Loucy (cell line): ENCODE measurements at regions not wholly inside any gene's neighbourhood (a gene's known extent, or its start where the extent isn't known, plus 50 kb on each side); places are given as distances from the start of the nearest gene placed in this dataset.

Experiments
- H2AFZ ChIP-seq: fragments of 200-600 bp; sonication (generic); 2 replicates; pipeline ENCODE4 v1.6.0; 2016; ENCODE audit warnings: antibody characterized with exemption, mild to moderate bottlenecking, low read length, moderate library complexity
- H3F3A ChIP-seq: fragments of 200-600 bp; 2 replicates; pipeline ENCODE4 v1.6.0; 2016; ENCODE audit warnings: antibody characterized with exemption, low read depth, mild to moderate bottlenecking
- H3K27me3 ChIP-seq: fragments of 200-600 bp; sonication (generic); 2 replicates; pipeline ENCODE4 v1.6.1; 2014; ENCODE audit warnings: low read length, mild to moderate bottlenecking; ENCODE audit not compliant: insufficient read depth, poor library complexity, severe bottlenecking
- H3K36me3 ChIP-seq: fragments of 200-600 bp; sonication (generic); 2 replicates; pipeline ENCODE4 v1.6.1; 2016; ENCODE audit warnings: low read length; ENCODE audit not compliant: insufficient read depth
- H3K4me1 ChIP-seq: fragments of 200-600 bp; sonication (generic); 2 replicates; pipeline ENCODE4 v1.5.1; 2014; ENCODE audit warnings: low read length, mild to moderate bottlenecking; ENCODE audit not compliant: insufficient read depth, poor library complexity, severe bottlenecking
- H3K4me2 ChIP-seq: fragments of 200-600 bp; sonication (generic); 2 replicates; pipeline ENCODE4 v1.6.0; 2014; ENCODE audit warnings: antibody characterized with exemption, low read length, low read depth, mild to moderate bottlenecking; ENCODE audit not compliant: poor library complexity, severe bottlenecking
- H3K4me3 ChIP-seq: fragments of 200-600 bp; sonication (generic); 2 replicates; pipeline ENCODE4 v1.5.1; 2014; ENCODE audit warnings: low read length, mild to moderate bottlenecking, mixed read lengths; ENCODE audit not compliant: poor library complexity, severe bottlenecking
- H3K79me2 ChIP-seq: fragments of 200-600 bp; sonication (generic); 2 replicates; pipeline ENCODE4 v1.6.1; 2014; ENCODE audit warnings: low read length; ENCODE audit not compliant: insufficient read depth
- H3K9ac ChIP-seq: fragments of 200-600 bp; sonication (generic); 2 replicates; pipeline ENCODE4 v1.6.0; 2014; ENCODE audit warnings: mild to moderate bottlenecking, low read depth, low read length, moderate library complexity; ENCODE audit not compliant: poor library complexity, severe bottlenecking
- H3K9me2 ChIP-seq: fragments of 200-600 bp; sonication (generic); replicated peaks from 2 replicates; pipeline ENCODE4 v1.6.1; 2016; ENCODE audit warnings: low read depth, low read length, mixed read lengths
- H3K9me3 ChIP-seq: fragments of 200-600 bp; sonication (generic); 2 replicates; pipeline ENCODE4 v1.6.1; 2014; ENCODE audit warnings: mild to moderate bottlenecking, antibody characterized with exemption, low read length, low read depth; ENCODE audit not compliant: insufficient read depth
- H4K20me1 ChIP-seq: fragments of 200-600 bp; sonication (generic); 2 replicates; pipeline ENCODE4 v1.6.0; 2014; ENCODE audit warnings: antibody characterized with exemption, low read length, mild to moderate bottlenecking; ENCODE audit not compliant: insufficient read depth, poor library complexity, severe bottlenecking
- CTCF ChIP-seq: fragments of 200-600 bp; sonication (generic); conservative IDR thresholded peaks from 2 replicates; pipeline ENCODE4 v1.5.1; 2014; ENCODE audit warnings: mild to moderate bottlenecking, antibody characterized with exemption, low read length
- EZH2phosphoT487 ChIP-seq: fragments of 200-600 bp; IDR thresholded peaks from 2 replicates; pipeline ENCODE4 v1.6.1; 2018; ENCODE audit warnings: antibody characterized with exemption, mild to moderate bottlenecking, moderate library complexity, borderline replicate concordance

- Histone ChIP-seq H3K9me3 (no peaks in the 10 kb centered on the region), H3K79me2 (no peaks in the 10 kb centered on the region), H3K9me2 (no peaks in the 10 kb centered on the region), H3F3A (no peaks in the 10 kb centered on the region), H3K9ac (no peak overlapping the region), H2AFZ (no peak overlapping the region), H3K36me3 (no peaks in the 10 kb centered on the region), H3K27me3 (no peaks in the 10 kb centered on the region), H3K4me3 (no peak overlapping the region), H3K4me2 (no peak overlapping the region), H3K4me1 (no peaks in the 10 kb centered on the region), H4K20me1 (no peaks in the 10 kb centered on the region)
- TF ChIP-seq CTCF (no peak), EZH2phosphoT487 (no peak)
These were observed 346.2 kb downstream of the C12orf75 start for GRCh38 chr12:105676694-105677093.

GRCh38 chr12:105677672-105678071 is 347.2 kb downstream of the C12orf75 start:
- Histone ChIP-seq H3K4me3 (no peak overlapping the region), H3K9ac (no peak overlapping the region)

GRCh38 chr12:105679982-105680381 is 349.5 kb downstream of the C12orf75 start:
- H3K9ac ChIP-seq, result no peak overlapping the region
- H3K79me2 ChIP-seq, result no peaks in the 10 kb centered on the region
- H3K9me3 ChIP-seq, result no peaks in the 10 kb centered on the region
- H3K27me3 ChIP-seq, result no peaks in the 10 kb centered on the region
- no peak overlapping the region for H3K4me2 ChIP-seq
- TF ChIP-seq EZH2phosphoT487 (no peak), CTCF (no peak)
- no peaks in the 10 kb centered on the region for H4K20me1 ChIP-seq
- H2AFZ ChIP-seq, result no peak overlapping the region
- H3K4me1 ChIP-seq, result no peaks in the 10 kb centered on the region
- H3F3A ChIP-seq, result no peaks in the 10 kb centered on the region
- no peaks in the 10 kb centered on the region for H3K9me2 ChIP-seq
- no peaks in the 10 kb centered on the region for H3K36me3 ChIP-seq
- H3K4me3 ChIP-seq, result no peak overlapping the region

More at GRCh38 chr12:105677672-105678071, 347.2 kb downstream of the C12orf75 start:
- H3K36me3 ChIP-seq, result no peaks in the 10 kb centered on the region
- H3K79me2 ChIP-seq, result no peaks in the 10 kb centered on the region
- no peak overlapping the region for H2AFZ ChIP-seq
- no peaks in the 10 kb centered on the region for H3K27me3 ChIP-seq
- no peaks in the 10 kb centered on the region for H3F3A ChIP-seq
- H3K9me2 ChIP-seq, result no peaks in the 10 kb centered on the region
- no peaks in the 10 kb centered on the region for H3K9me3 ChIP-seq
- no peaks in the 10 kb centered on the region for H3K4me1 ChIP-seq
- H4K20me1 ChIP-seq, result no peaks in the 10 kb centered on the region
- no peak for TF ChIP-seq EZH2phosphoT487
- no peak for TF ChIP-seq CTCF
- no peak overlapping the region for H3K4me2 ChIP-seq
